ENCODE measurements at regions not wholly inside any gene's neighbourhood (a gene's known extent, or its start where the extent isn't known, plus 50 kb on each side); places are given as distances from the start of the nearest gene placed in this dataset.

DNA sequence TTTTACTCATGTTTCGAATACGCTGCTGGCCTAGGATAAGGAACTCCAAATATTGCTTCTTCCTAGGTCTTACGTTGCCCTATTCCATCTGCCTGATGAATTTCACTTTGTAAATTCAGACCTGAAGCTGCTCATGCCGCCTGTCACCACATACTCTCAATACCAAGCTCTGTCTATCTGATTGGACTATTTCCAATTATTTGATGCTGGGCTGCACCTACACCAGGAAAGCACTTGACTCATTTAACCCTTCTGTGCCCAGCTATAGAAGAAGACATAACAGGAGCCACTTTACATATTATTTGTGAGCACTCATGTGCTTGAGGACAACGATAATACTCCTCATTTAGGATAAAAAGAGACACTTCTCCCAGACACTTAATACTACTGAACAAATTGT is 1293.9 kb upstream of the LRRTM1 start:
- no peak for DNase-seq (ENCODE audit: low spot score)
- in situ Hi-C loops (cut with MboI; ENCODE audit: low pct_unique_long_range_greater_than_20kb, low sequenced_read_pairs, unreplicated experiment): no loop called here
- TF ChIP-seq, protein P1, sequence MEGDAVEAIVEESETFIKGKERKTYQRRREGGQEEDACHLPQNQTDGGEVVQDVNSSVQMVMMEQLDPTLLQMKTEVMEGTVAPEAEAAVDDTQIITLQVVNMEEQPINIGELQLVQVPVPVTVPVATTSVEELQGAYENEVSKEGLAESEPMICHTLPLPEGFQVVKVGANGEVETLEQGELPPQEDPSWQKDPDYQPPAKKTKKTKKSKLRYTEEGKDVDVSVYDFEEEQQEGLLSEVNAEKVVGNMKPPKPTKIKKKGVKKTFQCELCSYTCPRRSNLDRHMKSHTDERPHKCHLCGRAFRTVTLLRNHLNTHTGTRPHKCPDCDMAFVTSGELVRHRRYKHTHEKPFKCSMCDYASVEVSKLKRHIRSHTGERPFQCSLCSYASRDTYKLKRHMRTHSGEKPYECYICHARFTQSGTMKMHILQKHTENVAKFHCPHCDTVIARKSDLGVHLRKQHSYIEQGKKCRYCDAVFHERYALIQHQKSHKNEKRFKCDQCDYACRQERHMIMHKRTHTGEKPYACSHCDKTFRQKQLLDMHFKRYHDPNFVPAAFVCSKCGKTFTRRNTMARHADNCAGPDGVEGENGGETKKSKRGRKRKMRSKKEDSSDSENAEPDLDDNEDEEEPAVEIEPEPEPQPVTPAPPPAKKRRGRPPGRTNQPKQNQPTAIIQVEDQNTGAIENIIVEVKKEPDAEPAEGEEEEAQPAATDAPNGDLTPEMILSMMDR (IDR thresholded peaks at IDR 0.05; ENCODE audit: extremely low read depth, insufficient read depth, missing control alignments): no peak

DNA sequence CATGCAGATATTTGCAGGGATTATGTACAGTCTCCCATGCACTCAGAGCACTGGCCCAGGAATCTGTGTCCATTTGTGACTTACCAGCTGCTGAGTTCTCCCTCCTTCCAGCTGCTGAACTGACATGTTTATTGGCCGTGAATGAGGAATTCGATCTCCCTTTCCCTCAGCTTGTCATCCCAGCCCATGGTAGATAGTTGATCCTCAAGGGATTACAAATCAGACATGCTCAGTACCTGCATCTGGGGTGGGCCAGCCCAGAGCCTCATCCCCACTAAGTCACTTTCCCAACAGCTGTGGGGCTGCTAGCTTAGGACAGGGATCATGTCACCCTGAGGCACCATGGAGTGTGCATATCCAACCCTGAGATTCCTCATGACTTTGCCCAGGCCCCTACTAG is 1284.9 kb upstream of the LRRTM1 start:
- in situ Hi-C loops (cut with MboI; ENCODE audit: low pct_unique_long_range_greater_than_20kb, low sequenced_read_pairs, unreplicated experiment): no loop called here
- TF ChIP-seq, protein P1 (IDR thresholded peaks at IDR 0.05; ENCODE audit: extremely low read depth, insufficient read depth, missing control alignments): no peak
- no peak for DNase-seq (ENCODE audit: low spot score)

DNA sequence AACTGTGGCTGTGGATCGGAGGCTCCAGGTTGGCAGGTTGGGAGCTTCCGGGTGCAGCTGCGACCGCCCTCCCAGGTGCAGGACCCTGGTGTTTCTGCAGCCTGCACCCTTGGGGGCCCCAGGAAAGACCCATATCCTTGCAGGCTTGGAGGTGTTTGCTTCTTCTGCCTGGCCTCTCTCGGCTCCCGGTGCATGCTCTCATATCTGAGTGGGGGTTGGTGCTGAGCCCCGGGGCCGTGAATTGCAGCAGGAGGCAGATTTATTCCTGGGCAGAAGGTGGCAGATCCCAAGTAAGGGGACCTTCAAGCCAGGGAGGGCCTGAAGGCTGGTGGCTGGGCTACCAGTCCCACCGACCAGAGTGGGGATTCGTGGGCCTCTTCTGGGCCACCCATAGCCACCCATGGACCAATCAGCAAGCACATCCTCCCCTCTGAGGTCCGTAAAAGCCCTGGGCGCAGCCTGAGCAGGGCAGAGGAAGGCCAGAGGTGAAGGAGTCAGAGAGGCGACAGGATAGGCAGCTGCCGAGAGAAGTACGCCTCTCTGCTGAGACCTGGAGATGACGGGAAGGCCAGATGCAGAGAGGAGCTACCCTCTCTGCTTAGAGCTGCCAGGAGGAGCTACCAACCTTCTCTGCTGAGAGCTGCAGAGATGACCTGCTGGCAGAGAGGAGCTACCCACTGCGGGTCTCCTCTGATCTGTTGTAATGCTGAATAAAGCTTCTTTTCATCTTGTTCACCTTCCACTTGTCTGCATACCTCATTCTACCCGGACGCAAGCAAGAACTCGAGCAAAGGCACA is 1279.0 kb upstream of the LRRTM1 start:
- in situ Hi-C loops (cut with MboI; ENCODE audit: low pct_unique_long_range_greater_than_20kb, low sequenced_read_pairs, unreplicated experiment): no loop called here
- TF ChIP-seq, protein P1 (IDR thresholded peaks at IDR 0.05; ENCODE audit: extremely low read depth, insufficient read depth, missing control alignments): no peak
- DNase-seq (ENCODE audit: low spot score): no peak

DNA sequence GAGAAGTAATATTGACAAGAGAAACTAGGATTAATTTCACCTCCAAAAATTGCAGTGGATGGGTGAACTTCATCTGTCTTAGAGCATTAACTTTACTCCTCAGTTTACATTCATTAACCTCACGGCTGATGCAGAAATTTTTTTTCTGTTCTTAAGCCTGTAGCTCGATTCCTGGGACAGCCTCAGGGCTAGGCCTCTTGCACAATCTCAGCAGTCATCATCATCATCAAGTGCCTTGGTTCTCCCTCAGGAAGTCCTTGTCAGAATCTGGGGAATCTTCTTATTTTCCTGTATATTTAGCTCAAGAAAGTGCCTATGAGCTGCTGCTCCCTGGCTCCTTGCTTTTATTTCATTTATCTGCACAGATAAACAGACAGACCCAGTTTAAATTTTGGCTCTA is 1272.2 kb upstream of the LRRTM1 start:
- TF ChIP-seq, protein P1 (IDR thresholded peaks at IDR 0.05; ENCODE audit: extremely low read depth, insufficient read depth, missing control alignments): no peak
- in situ Hi-C loops (cut with MboI; ENCODE audit: low pct_unique_long_range_greater_than_20kb, low sequenced_read_pairs, unreplicated experiment): no loop called here
- DNase-seq (ENCODE audit: low spot score): no peak

DNA sequence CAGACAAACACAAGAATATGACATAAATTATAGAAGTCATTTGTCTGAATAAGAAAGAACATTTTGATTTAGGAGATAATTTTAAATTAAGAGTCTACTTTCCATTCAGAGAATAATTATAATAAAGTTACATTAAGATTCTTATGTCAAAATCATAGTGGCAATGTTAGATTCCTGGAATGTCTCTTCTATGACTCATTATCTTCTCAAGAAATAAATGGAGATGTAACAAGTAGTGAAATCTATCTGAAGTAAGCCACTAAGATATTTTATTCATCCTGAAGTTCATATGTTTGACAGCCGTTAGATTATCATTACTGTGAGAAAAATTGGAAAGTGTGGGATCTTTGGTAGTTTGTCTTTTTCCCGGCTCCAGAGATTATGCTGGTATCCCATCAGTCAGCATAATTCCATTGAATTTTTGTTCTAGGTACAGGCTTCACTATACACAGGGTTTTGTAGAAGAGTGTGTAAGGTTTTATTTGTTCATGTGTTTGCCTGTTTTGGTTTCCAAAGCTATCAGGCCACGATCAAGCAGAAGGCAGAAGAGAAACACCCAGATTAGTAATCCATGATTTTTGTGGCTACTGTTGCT is 1246.6 kb upstream of the LRRTM1 start:
- in situ Hi-C loops (cut with MboI; ENCODE audit: low pct_unique_long_range_greater_than_20kb, low sequenced_read_pairs, unreplicated experiment): no loop called here
- DNase-seq (ENCODE audit: low spot score): no peak
- TF ChIP-seq, protein P1 (IDR thresholded peaks at IDR 0.05; ENCODE audit: extremely low read depth, insufficient read depth, missing control alignments): no peak

DNA sequence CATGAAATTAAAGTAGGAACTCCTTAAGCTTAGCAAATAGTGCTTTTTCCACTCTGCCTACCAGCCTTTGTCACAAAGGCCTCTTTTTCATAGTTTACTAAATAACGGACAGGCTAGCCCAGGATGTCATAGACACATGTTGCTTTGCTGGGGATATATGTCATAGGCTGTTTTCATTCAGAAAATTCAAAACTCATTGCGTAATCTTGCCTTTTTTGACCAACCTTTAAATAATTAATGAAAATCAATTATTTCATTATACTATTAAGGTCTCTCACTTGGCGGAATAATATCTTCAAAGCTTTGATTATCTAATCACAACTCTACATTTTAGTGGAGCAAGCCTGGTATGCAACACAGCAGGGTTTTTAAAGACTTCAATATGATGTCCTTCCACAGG is 1245.7 kb upstream of the LRRTM1 start:
- DNase-seq (ENCODE audit: low spot score): no peak
- in situ Hi-C loops (cut with MboI; ENCODE audit: low pct_unique_long_range_greater_than_20kb, low sequenced_read_pairs, unreplicated experiment): no loop called here
- TF ChIP-seq, protein P1 (IDR thresholded peaks at IDR 0.05; ENCODE audit: extremely low read depth, insufficient read depth, missing control alignments): no peak

All from GM13977 (cell line).